Activated T-helper 1 cell treated with Interleukin-2 at 50 U/mL for 16 hours (primary cell): ENCODE measurements at regions not wholly inside any gene's neighbourhood (a gene's known extent, or its start where the extent isn't known, plus 50 kb on each side); places are given as distances from the start of the nearest gene placed in this dataset.

Source experiments
- DNase-seq: peaks from one replicate; pipeline ENCODE4 v3.0.0-alpha.2; 2020; ENCODE audit warnings: low read depth

- DNase-seq = no peak
Observed at GRCh38 chr9:7239708-7240107, 481.9 kb downstream of the KDM4C start.

- no peak for DNase-seq
Observed at GRCh38 chr9:7238247-7238637, 480.5 kb downstream of the KDM4C start.

GRCh38 chr9:7237473-7238246, 479.9 kb downstream of the KDM4C start:
- no peak for DNase-seq

GRCh38 chr9:7236186-7236585, 478.4 kb downstream of the KDM4C start:
- DNase-seq = no peak

- DNase-seq = no peak
Observed at GRCh38 chr9:7234144-7234543, 476.4 kb downstream of the KDM4C start.

- no peak for DNase-seq
Observed at GRCh38 chr9:7229571-7229970, 471.8 kb downstream of the KDM4C start.

GRCh38 chr9:7228726-7229125, 471.0 kb downstream of the KDM4C start:
- no peak for DNase-seq

GRCh38 chr9:7227951-7228350, 470.2 kb downstream of the KDM4C start:
- no peak for DNase-seq

GRCh38 chr9:7226007-7226640, 468.4 kb downstream of the KDM4C start:
- no peak for DNase-seq
